ENCODE measurements at regions not wholly inside any gene's neighbourhood (a gene's known extent, or its start where the extent isn't known, plus 50 kb on each side); places are given as distances from the start of the nearest gene placed in this dataset.

DNA sequence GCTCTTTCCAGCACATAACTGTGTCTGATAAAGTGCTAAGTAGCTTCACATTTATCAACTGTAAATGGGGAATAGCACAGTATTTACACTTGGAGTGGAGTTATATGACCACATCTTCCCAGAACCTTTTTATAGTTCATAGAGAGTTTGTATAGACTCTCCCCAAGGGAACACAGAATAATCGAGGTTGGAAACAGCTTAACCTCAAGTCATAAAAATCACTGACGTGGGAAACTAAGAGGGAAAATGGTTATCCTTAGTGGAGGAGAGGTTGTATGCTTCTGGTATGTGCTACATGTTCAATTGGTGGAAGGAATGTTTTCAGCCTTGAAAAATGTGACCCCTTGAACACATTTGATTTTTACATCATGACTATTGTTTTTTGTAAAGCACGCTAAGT, 167.9 kb upstream of the KIAA1217 start:
- intact Hi-C loops (cut with DNase I) = no loop called here
- Histone ChIP-seq H3K9me3 (no peaks in the 10 kb centered on the region), H3K4me3 (no peak overlapping the region), H3K4me1 (no peaks in the 10 kb centered on the region), H3K27me3 (no peaks in the 10 kb centered on the region), H3K36me3 (no peaks in the 10 kb centered on the region), H3K27ac (no peak overlapping the region)
- 40 to 46% methylated on average over 3 of the region's 3 CpGs for WGBS, 2 donors
- DNase-seq = no peak
- TF ChIP-seq, protein P1, sequence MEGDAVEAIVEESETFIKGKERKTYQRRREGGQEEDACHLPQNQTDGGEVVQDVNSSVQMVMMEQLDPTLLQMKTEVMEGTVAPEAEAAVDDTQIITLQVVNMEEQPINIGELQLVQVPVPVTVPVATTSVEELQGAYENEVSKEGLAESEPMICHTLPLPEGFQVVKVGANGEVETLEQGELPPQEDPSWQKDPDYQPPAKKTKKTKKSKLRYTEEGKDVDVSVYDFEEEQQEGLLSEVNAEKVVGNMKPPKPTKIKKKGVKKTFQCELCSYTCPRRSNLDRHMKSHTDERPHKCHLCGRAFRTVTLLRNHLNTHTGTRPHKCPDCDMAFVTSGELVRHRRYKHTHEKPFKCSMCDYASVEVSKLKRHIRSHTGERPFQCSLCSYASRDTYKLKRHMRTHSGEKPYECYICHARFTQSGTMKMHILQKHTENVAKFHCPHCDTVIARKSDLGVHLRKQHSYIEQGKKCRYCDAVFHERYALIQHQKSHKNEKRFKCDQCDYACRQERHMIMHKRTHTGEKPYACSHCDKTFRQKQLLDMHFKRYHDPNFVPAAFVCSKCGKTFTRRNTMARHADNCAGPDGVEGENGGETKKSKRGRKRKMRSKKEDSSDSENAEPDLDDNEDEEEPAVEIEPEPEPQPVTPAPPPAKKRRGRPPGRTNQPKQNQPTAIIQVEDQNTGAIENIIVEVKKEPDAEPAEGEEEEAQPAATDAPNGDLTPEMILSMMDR (IDR thresholded peaks at IDR 0.05) = no peak
- TF ChIP-seq POLR2AphosphoS5 (IDR thresholded peaks at IDR 0.05) (no peak), EP300 (IDR thresholded peaks at IDR 0.05) (no peak), POLR2A (IDR thresholded peaks at IDR 0.05) (no peak)

DNA sequence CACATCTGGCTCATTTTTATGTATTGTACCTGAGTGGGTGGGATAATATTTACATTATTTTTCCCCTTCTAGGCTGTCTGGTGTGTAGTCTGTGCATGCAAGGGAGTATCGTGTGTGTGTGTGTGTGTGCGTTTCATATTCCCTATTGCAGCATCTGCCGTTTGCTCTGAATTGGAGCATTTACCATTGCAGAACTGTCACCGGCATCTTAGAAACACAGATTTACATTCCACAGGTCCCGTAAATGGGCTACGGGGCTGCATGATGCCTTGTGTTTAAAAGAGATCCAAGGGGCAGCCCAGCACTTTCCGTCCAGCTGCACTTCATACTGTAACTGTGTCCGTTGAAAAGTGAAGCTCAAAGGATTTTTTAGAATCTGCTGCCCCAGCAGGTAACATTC, 167.1 kb upstream of the KIAA1217 start:
- H3K36me3 ChIP-seq = no peaks in the 10 kb centered on the region
- H3K27me3 ChIP-seq = no peaks in the 10 kb centered on the region
- H3K9me3 ChIP-seq = no peaks in the 10 kb centered on the region
- intact Hi-C loops (cut with DNase I) = no loop called here
- no peak overlapping the region for H3K27ac ChIP-seq
- DNase-seq = no peak
- no peaks in the 10 kb centered on the region for H3K4me1 ChIP-seq
- no peak overlapping the region for H3K4me3 ChIP-seq
- TF ChIP-seq EP300 (IDR thresholded peaks at IDR 0.05) = no peak
- TF ChIP-seq POLR2AphosphoS5 (IDR thresholded peaks at IDR 0.05) = no peak
- TF ChIP-seq, protein P1 (IDR thresholded peaks at IDR 0.05) = no peak
- TF ChIP-seq POLR2A (IDR thresholded peaks at IDR 0.05) = no peak
- WGBS, 2 donors = 34 to 60% methylated on average over 8 of the region's 8 CpGs

DNA sequence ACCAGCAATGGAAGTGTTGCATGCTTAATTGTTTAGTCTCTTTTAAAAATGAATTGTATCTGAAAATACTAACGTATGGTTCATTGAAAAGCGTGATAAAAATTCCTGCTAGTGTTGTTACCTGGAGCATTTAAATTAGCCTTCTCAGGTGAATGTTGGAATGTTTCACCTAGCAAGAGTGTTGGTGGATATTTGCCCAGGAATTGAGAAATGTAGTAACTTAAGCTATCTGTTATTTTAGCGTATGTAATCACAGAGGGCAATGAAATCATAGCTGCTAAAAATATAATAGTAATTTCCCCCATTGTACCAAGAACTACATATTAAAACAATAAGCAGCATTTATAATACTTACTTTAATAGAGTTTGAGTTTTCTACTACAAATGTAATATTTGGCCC, 166.1 kb upstream of the KIAA1217 start:
- no peak for DNase-seq
- Histone ChIP-seq H3K27me3 (no peaks in the 10 kb centered on the region), H3K36me3 (no peaks in the 10 kb centered on the region), H3K9me3 (no peaks in the 10 kb centered on the region), H3K27ac (no peak overlapping the region), H3K4me1 (no peaks in the 10 kb centered on the region), H3K4me3 (no peak overlapping the region)
- TF ChIP-seq POLR2AphosphoS5 (IDR thresholded peaks at IDR 0.05) (no peak), EP300 (IDR thresholded peaks at IDR 0.05) (no peak)
- intact Hi-C loops (cut with DNase I) = no loop called here
- 84 to 93% methylated on average over 3 of the region's 3 CpGs for WGBS, 2 donors

DNA sequence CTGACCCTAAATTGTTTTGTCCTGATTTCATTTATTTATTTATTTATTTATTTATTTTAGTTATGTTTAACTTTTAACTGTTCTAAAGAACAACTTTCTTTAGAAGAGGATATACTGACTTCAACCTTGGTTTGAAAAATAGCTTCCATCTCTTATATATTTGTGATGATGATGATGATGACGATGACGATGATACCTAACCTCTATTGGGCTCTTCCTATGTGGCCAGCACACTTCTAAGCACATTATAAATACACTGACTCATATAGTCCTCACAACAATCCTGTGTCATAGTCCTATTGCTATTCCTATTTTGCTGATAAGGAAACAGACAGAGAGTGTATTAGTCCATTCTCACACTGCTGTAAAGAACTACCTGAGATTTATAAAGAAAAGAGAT, 162.9 kb upstream of the KIAA1217 start:
- intact Hi-C loops (cut with DNase I) = no loop called here

DNA sequence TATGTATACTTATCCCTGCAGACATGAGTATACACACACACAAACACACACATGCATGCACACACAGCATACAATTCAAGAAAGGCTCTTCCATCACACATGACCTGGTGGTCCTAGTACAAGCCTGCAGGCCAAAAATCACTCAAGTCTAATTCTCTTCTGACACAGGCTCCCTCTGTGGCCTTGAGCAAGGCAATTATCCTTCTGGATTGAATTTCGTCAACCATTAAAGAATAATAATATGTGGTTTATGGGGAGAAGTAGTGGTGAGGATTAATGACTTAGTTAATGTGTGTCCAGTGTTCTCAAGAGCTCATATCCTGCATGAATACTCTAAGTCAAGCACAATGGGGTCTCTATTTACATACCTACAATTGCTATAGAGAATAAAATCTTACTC, 161.8 kb upstream of the KIAA1217 start:
- intact Hi-C loops (cut with DNase I) = no loop called here
- 90 to 92% methylated on average over 1 of the region's 1 CpG for WGBS, 2 donors
- Histone ChIP-seq H3K27ac (no peak overlapping the region), H3K9me3 (peaks cover 0 to 7% (median 2%) of the 10 kb centered on the region in 4 donors), H3K4me3 (no peak overlapping the region), H3K36me3 (no peaks in the 10 kb centered on the region), H3K4me1 (no peaks in the 10 kb centered on the region), H3K27me3 (no peaks in the 10 kb centered on the region)
- DNase-seq = no peak
- TF ChIP-seq EP300 (IDR thresholded peaks at IDR 0.05) = no peak
- TF ChIP-seq POLR2AphosphoS5 (IDR thresholded peaks at IDR 0.05) = no peak
- no peak for TF ChIP-seq POLR2A (IDR thresholded peaks at IDR 0.05)
- TF ChIP-seq, protein P1 (IDR thresholded peaks at IDR 0.05) = no peak

More for the DNA sequence above, 162.9 kb upstream of the KIAA1217 start:
- TF ChIP-seq POLR2A (IDR thresholded peaks at IDR 0.05) (no peak), POLR2AphosphoS5 (IDR thresholded peaks at IDR 0.05) (no peak), EP300 (IDR thresholded peaks at IDR 0.05) (no peak)
- TF ChIP-seq, protein P1 (IDR thresholded peaks at IDR 0.05) = no peak
- 89 to 98% methylated on average over 2 of the region's 2 CpGs for WGBS, 2 donors
- DNase-seq = no peak
- Histone ChIP-seq H3K9me3 (peaks cover 0 to 7% (median 2%) of the 10 kb centered on the region in 4 donors), H3K4me3 (no peak overlapping the region), H3K4me1 (no peaks in the 10 kb centered on the region), H3K36me3 (no peaks in the 10 kb centered on the region), H3K27ac (no peak overlapping the region), H3K27me3 (no peaks in the 10 kb centered on the region)

All from sigmoid colon (tissue), 6 donors.